GM23248 (cell line): ENCODE measurements at regions not wholly inside any gene's neighbourhood (a gene's known extent, or its start where the extent isn't known, plus 50 kb on each side); places are given as distances from the start of the nearest gene placed in this dataset.
"Not testable (repeated sequence)": the region's sequence is repeated elsewhere in the genome, so short reads cannot be mapped to it uniquely, and the experiment has no call there.

ENCODE experiments used
- EZH2 ChIP-seq: fragments of 200-600 bp; sonication (generic); IDR thresholded peaks from 2 replicates; pipeline ENCODE4 v1.6.1; 2018; ENCODE audit warnings: antibody characterized with exemption, mild to moderate bottlenecking; ENCODE audit not compliant: insufficient read depth, poor library complexity, severe bottlenecking
- EZH2phosphoT487 ChIP-seq: fragments of 200-600 bp; sonication (generic); IDR thresholded peaks from 2 replicates; pipeline ENCODE4 v1.6.1; 2018; ENCODE audit warnings: antibody characterized with exemption, moderate library complexity, mild to moderate bottlenecking, low read depth; ENCODE audit not compliant: insufficient read depth

- TF ChIP-seq EZH2phosphoT487, EZH2: not testable (repeated sequence)
These were observed 130.7 kb downstream of the CRLF3 start for GRCh38 chr17:30693772-30694171.
